HepG2 (cell line): ENCODE measurements at regions not wholly inside any gene's neighbourhood (a gene's known extent, or its start where the extent isn't known, plus 50 kb on each side); places are given as distances from the start of the nearest gene placed in this dataset.

ENCODE experiments used
- ARID3A ChIP-seq: IDR thresholded peaks from 2 replicates; pipeline ENCODE4 v1.6.1; 2012; ENCODE audit warnings: low read depth, low read length, improper control_type of control experiment
- EED ChIP-seq: sonication (generic); formaldehyde crosslinking; IDR thresholded peaks from 2 replicates; pipeline ENCODE4 v1.5.0; 2020; ENCODE audit warnings: mild to moderate bottlenecking, missing genetic modification reagents
- REXO4 ChIP-seq: sonication (generic); formaldehyde crosslinking; IDR thresholded peaks from 2 replicates; pipeline ENCODE4 v1.8.0; 2022; ENCODE audit warnings: missing genetic modification reagents, mild to moderate bottlenecking, borderline replicate concordance
- TFAP4 ChIP-seq: sonication (generic); IDR thresholded peaks from 2 replicates; pipeline ENCODE4 v1.6.1; 2016; ENCODE audit warnings: low read depth, borderline replicate concordance
- ZBTB40 ChIP-seq, 2 experiments: fragments of 450-650 bp in 1 of 2; sonication (generic) in 1 of 2; formaldehyde crosslinking in 1 of 2; IDR thresholded peaks; 2 replicates each; pipeline versions ENCODE4 v1.6.1 to v1.8.0; 2016 to 2022; ENCODE audit warnings: antibody characterized with exemption in 1 of 2, mild to moderate bottlenecking in 1 of 2, missing genetic modification reagents in 1 of 2

GRCh38 chr13:102452836-102453235 is 51.0 kb upstream of the FGF14 start (continued):
- no peak for TF ChIP-seq ZBTB40 (IDR thresholded peaks at IDR 0.05)
- no peak for TF ChIP-seq ZBTB40 (CRISPR knock-in tag; IDR thresholded peaks at IDR 0.05)
- no peak for TF ChIP-seq EED (CRISPR knock-in tag)
- TF ChIP-seq TFAP4, result no peak
- no peak for TF ChIP-seq ARID3A
- no peak for TF ChIP-seq REXO4 (CRISPR knock-in tag)
